ENCODE measurements at regions not wholly inside any gene's neighbourhood (a gene's known extent, or its start where the extent isn't known, plus 50 kb on each side); places are given as distances from the start of the nearest gene placed in this dataset.

DNA sequence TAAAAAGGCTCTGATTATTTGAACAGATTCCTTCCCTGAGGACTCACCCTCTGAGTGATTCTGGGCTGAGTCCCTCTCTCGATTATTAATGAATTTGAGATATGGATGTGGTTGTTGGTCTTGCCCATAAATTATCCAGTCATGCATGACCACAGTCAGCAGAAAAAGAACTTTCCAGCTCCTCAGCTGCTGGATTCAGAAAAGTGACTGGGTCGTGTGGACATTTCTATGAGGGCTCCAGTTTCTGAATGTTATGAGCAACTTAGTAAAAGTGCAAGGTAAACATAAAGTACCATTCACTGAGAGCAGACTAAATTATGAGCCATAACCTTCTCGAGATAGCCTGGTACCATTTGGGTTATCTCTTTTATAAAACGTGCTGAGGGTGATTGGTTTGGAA is 100.1 kb upstream of the CLDN10 start:
- TF ChIP-seq YY1 (IDR thresholded peaks at IDR 0.05; ENCODE audit: insufficient read depth, insufficient read length) (no peak), SUZ12 (IDR thresholded peaks at IDR 0.05; ENCODE audit: extremely low read depth, insufficient read depth, insufficient read length) (no peak)

Data from NT2/D1 (cell line).